Suprapubic skin (tissue), 4 donors: ENCODE measurements at regions not wholly inside any gene's neighbourhood (a gene's known extent, or its start where the extent isn't known, plus 50 kb on each side); places are given as distances from the start of the nearest gene placed in this dataset.

Experiments used
- CTCF ChIP-seq, 2 donors: fragments of 200-600 bp in 1 of 2; fragments of 450-650 bp in 1 of 2; sonication (generic) in 1 of 2; IDR thresholded peaks; one replicate each; pipeline ENCODE4 v1.5.1; 2016 to 2019; ENCODE audit warnings: antibody characterized with exemption in 2 of 2, mild to moderate bottlenecking in 1 of 2, moderate library complexity in 1 of 2
- POLR2A ChIP-seq, 2 donors: fragments of 450-650 bp; IDR thresholded peaks; one replicate each; pipeline ENCODE4 v1.6.1; 2017; ENCODE audit warnings: antibody characterized with exemption in 2 of 2, mild to moderate bottlenecking in 2 of 2, moderate library complexity in 2 of 2
- POLR2AphosphoS5 ChIP-seq, 3 donors: sonication (generic); formaldehyde crosslinking; IDR thresholded peaks; one replicate each; pipeline ENCODE4 v1.6.1; 2017; ENCODE audit warnings: antibody characterized with exemption in 3 of 3

- no peak for TF ChIP-seq POLR2AphosphoS5 (IDR thresholded peaks at IDR 0.05)
- TF ChIP-seq POLR2A (IDR thresholded peaks at IDR 0.05): no peak
- no peak for TF ChIP-seq CTCF (IDR thresholded peaks at IDR 0.05)
Measured at GRCh38 chr11:115056514-115056913, 378.2 kb downstream of the NXPE2 start.
